HEK293 (cell line): ENCODE measurements at regions not wholly inside any gene's neighbourhood (a gene's known extent, or its start where the extent isn't known, plus 50 kb on each side); places are given as distances from the start of the nearest gene placed in this dataset.

Experiments used
- CTCF ChIP-seq: fragments of 450-650 bp; formaldehyde crosslinking; IDR thresholded peaks from 2 replicates; pipeline ENCODE4 v1.5.1; 2016; ENCODE audit warnings: missing biosample characterization, missing genetic modification characterization
- HOXA7 ChIP-seq: sonication (generic); formaldehyde crosslinking; IDR thresholded peaks from 2 replicates; pipeline ENCODE4 v1.8.1; 2022; ENCODE audit warnings: missing genetic modification reagents, borderline replicate concordance
- OVOL3 ChIP-seq: fragments of 450-650 bp; formaldehyde crosslinking; IDR thresholded peaks from 2 replicates; pipeline ENCODE4 v1.5.1; 2016; ENCODE audit warnings: missing biosample characterization, missing genetic modification characterization
- ZNF148 ChIP-seq: fragments of 450-650 bp; formaldehyde crosslinking; IDR thresholded peaks from 2 replicates; pipeline ENCODE4 v1.5.0; 2017; ENCODE audit warnings: missing biosample characterization, missing genetic modification characterization, borderline replicate concordance
- ZNF2 ChIP-seq: fragments of 450-650 bp; formaldehyde crosslinking; IDR thresholded peaks from 2 replicates; pipeline ENCODE4 v1.5.1; 2016; ENCODE audit warnings: missing biosample characterization, missing genetic modification characterization
- ZNF324 ChIP-seq: fragments of 450-650 bp; formaldehyde crosslinking; IDR thresholded peaks from 2 replicates; pipeline ENCODE4 v1.5.1; 2016; ENCODE audit warnings: missing biosample characterization, missing genetic modification characterization
- ZNF596 ChIP-seq: fragments of 450-650 bp; IDR thresholded peaks from 2 replicates; pipeline ENCODE4 v1.5.0; 2018; ENCODE audit warnings: missing biosample characterization, mild to moderate bottlenecking, missing genetic modification characterization, moderate library complexity
- ZNF747 ChIP-seq: fragments of 450-650 bp; formaldehyde crosslinking; IDR thresholded peaks from 2 replicates; pipeline ENCODE4 v1.5.1; 2016; ENCODE audit warnings: missing biosample characterization, missing genetic modification characterization
- TF ChIP-seq, protein P1 (sequence below): fragments of 450-650 bp; formaldehyde crosslinking; IDR thresholded peaks from 2 replicates; pipeline ENCODE4 v1.5.1; 2017; ENCODE audit warnings: missing biosample characterization, mild to moderate bottlenecking, missing genetic modification characterization, moderate library complexity
- TF ChIP-seq, protein P2 (sequence below): fragments of 450-650 bp; formaldehyde crosslinking; IDR thresholded peaks from 2 replicates; pipeline ENCODE4 v1.5.1; 2016; ENCODE audit warnings: missing biosample characterization, missing genetic modification characterization

DNA sequence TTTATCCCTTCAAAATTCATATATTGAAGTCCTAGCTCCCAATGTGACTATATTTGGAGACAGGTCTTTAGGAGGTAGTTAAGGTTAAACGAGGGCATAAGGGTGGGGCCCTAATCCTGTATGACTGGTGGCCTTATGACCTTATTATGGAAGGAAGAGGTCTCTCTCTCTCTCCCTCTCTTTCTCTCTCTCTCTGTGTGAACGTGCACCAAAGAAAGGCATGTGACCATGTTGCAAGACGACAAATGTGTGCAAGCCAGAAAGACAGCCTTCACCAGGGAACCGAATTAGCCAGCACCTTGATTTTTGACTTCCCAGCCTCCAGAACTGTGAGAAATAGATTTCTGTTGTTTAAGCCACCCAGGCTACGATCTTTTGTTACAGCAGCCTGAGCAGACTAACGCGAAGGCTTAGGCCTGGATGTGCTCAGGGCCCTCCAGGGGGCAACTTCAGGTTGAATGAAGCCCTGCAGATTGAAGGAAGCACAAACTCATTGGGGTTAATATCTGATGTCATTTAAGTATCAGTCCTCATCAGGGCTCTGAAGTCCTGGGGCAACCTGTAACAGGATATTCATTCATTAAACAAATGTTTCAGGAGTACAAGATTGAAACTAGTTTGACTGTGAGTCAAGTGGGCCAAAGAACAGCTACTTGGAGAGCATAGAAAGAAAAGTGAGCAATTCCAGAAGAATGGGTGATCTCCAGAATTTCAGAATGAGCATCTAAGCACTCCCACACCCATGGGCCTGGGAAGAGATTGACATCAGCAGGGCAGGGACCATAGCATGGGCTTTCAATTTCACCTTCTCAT, 157.4 kb upstream of the TNFAIP3 start:
- TF ChIP-seq, protein P1, sequence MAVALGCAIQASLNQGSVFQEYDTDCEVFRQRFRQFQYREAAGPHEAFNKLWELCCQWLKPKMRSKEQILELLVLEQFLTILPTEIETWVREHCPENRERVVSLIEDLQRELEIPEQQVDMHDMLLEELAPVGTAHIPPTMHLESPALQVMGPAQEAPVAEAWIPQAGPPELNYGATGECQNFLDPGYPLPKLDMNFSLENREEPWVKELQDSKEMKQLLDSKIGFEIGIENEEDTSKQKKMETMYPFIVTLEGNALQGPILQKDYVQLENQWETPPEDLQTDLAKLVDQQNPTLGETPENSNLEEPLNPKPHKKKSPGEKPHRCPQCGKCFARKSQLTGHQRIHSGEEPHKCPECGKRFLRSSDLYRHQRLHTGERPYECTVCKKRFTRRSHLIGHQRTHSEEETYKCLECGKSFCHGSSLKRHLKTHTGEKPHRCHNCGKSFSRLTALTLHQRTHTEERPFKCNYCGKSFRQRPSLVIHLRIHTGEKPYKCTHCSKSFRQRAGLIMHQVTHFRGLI (tag by site-specific recombination): no peak
- TF ChIP-seq HOXA7 (CRISPR knock-in tag) (no peak), CTCF (tag by site-specific recombination) (no peak), ZNF324 (tag by site-specific recombination) (no peak), ZNF747 (tag by site-specific recombination) (no peak), ZNF2 (tag by site-specific recombination) (no peak), ZNF148 (tag by site-specific recombination) (no peak), ZNF596 (tag by site-specific recombination) (no peak), OVOL3 (tag by site-specific recombination) (no peak)
- TF ChIP-seq, protein P2, sequence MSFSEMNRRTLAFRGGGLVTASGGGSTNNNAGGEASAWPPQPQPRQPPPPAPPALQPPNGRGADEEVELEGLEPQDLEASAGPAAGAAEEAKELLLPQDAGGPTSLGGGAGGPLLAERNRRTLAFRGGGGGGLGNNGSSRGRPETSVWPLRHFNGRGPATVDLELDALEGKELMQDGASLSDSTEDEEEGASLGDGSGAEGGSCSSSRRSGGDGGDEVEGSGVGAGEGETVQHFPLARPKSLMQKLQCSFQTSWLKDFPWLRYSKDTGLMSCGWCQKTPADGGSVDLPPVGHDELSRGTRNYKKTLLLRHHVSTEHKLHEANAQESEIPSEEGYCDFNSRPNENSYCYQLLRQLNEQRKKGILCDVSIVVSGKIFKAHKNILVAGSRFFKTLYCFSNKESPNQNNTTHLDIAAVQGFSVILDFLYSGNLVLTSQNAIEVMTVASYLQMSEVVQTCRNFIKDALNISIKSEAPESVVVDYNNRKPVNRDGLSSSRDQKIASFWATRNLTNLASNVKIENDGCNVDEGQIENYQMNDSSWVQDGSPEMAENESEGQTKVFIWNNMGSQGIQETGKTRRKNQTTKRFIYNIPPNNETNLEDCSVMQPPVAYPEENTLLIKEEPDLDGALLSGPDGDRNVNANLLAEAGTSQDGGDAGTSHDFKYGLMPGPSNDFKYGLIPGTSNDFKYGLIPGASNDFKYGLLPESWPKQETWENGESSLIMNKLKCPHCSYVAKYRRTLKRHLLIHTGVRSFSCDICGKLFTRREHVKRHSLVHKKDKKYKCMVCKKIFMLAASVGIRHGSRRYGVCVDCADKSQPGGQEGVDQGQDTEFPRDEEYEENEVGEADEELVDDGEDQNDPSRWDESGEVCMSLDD (tag by site-specific recombination): no peak
